HEK293 (cell line): ENCODE measurements at regions not wholly inside any gene's neighbourhood (a gene's known extent, or its start where the extent isn't known, plus 50 kb on each side); places are given as distances from the start of the nearest gene placed in this dataset.

Source experiments
- CTCF ChIA-PET: fragments of 350-600 bp; formaldehyde crosslinking; extraction: SDS; loops from one replicate; lab custom pipeline; 2021; ENCODE audit warnings: antibody characterized with exemption; lab: Yijun Ruan, JAX
- POLR2A ChIA-PET: fragments of 300-600 bp; formaldehyde crosslinking; extraction: SDS; loops from one replicate; lab custom pipeline; 2020; ENCODE audit warnings: antibody characterized with exemption, inconsistent platforms; lab: Yijun Ruan, JAX
- H3K27ac ChIP-seq: fragments of 200-500 bp; sonication (Bioruptor generic); 2 replicates; pipeline ENCODE4 v1.5.1; 2014; ENCODE audit warnings: low read depth, low read length, control low read depth, inconsistent platforms; ENCODE audit errors: extremely low read depth
- H3K36me3 ChIP-seq, 2 experiments: fragments of 200-500 bp in 1 of 2; sonication (Bioruptor generic) in 1 of 2; 1 replicate in 1 of 2; 2 replicates in 1 of 2; pipeline ENCODE4 v1.5.1; 2014 to 2017; ENCODE audit warnings: inconsistent platforms in 2 of 2, low read length in 2 of 2; ENCODE audit not compliant: control insufficient read depth in 2 of 2, insufficient read depth in 1 of 2
- H3K4me1 ChIP-seq: fragments of 200-500 bp; sonication (Bioruptor generic); 2 replicates; pipeline ENCODE4 v1.5.1; 2014; ENCODE audit warnings: mild to moderate bottlenecking, low read length, inconsistent platforms; ENCODE audit not compliant: control insufficient read depth, insufficient read depth
- H3K4me3 ChIP-seq: 2 replicates; pipeline ENCODE4 v1.5.1; 2011; ENCODE audit warnings: low read depth, mild to moderate bottlenecking, control low read depth, low read length, moderate library complexity
- H3K9me3 ChIP-seq: fragments of 200-500 bp; sonication (Bioruptor generic); 2 replicates; pipeline ENCODE4 v1.5.1; 2014; ENCODE audit warnings: low read depth, low read length, inconsistent platforms; ENCODE audit not compliant: control insufficient read depth, insufficient read depth
- BCL11B ChIP-seq: fragments of 450-650 bp; formaldehyde crosslinking; IDR thresholded peaks from 2 replicates; pipeline ENCODE4 v1.5.1; 2016; ENCODE audit warnings: low read depth, missing biosample characterization, missing genetic modification characterization
- EGR2 ChIP-seq: fragments of 450-650 bp; formaldehyde crosslinking; IDR thresholded peaks from 2 replicates; pipeline ENCODE4 v1.5.1; 2016; ENCODE audit warnings: low read depth, missing biosample characterization, missing genetic modification characterization
- GFI1B ChIP-seq: fragments of 450-650 bp; formaldehyde crosslinking; IDR thresholded peaks from 2 replicates; pipeline ENCODE4 v1.5.1; 2016; ENCODE audit warnings: missing biosample characterization, missing genetic modification characterization
- OVOL3 ChIP-seq: fragments of 450-650 bp; formaldehyde crosslinking; IDR thresholded peaks from 2 replicates; pipeline ENCODE4 v1.5.1; 2016; ENCODE audit warnings: missing biosample characterization, missing genetic modification characterization
- YY1 ChIP-seq: fragments of 450-650 bp; formaldehyde crosslinking; IDR thresholded peaks from 2 replicates; pipeline ENCODE4 v1.5.1; 2018; ENCODE audit warnings: missing biosample characterization, missing genetic modification characterization
- YY2 ChIP-seq: fragments of 450-650 bp; formaldehyde crosslinking; IDR thresholded peaks from 2 replicates; pipeline ENCODE4 v1.5.1; 2016; ENCODE audit warnings: missing biosample characterization, missing genetic modification characterization
- ZNF112 ChIP-seq: fragments of 450-650 bp; formaldehyde crosslinking; IDR thresholded peaks from 2 replicates; pipeline ENCODE4 v1.5.0; 2017; ENCODE audit warnings: missing biosample characterization, missing genetic modification characterization
- ZNF146 ChIP-seq: fragments of 450-650 bp; formaldehyde crosslinking; IDR thresholded peaks from 2 replicates; pipeline ENCODE4 v1.5.1; 2016; ENCODE audit warnings: missing biosample characterization, missing genetic modification characterization
- ZNF274 ChIP-seq, 2 experiments: fragments of 200-500 bp in 1 of 2; fragments of 450-650 bp in 1 of 2; sonication (Bioruptor generic) in 1 of 2; formaldehyde crosslinking in 1 of 2; IDR thresholded peaks; 2 replicates each; pipeline versions ENCODE4 v1.5.1 to v1.6.1; 2014 to 2016; ENCODE audit warnings: borderline replicate concordance in 1 of 2, inconsistent platforms in 1 of 2, low read length in 1 of 2, missing biosample characterization in 1 of 2, missing genetic modification characterization in 1 of 2
- ZNF302 ChIP-seq: fragments of 450-650 bp; formaldehyde crosslinking; IDR thresholded peaks from 2 replicates; pipeline ENCODE4 v1.5.1; 2016; ENCODE audit warnings: missing biosample characterization, missing genetic modification characterization, low read depth
- ZNF362 ChIP-seq: fragments of 450-650 bp; formaldehyde crosslinking; IDR thresholded peaks from 2 replicates; pipeline ENCODE4 v1.5.1; 2016; ENCODE audit warnings: missing biosample characterization, missing genetic modification characterization
- ZNF423 ChIP-seq: fragments of 450-650 bp; formaldehyde crosslinking; IDR thresholded peaks from 2 replicates; pipeline ENCODE4 v1.5.1; 2016; ENCODE audit warnings: missing biosample characterization, missing genetic modification characterization
- ZNF426 ChIP-seq: fragments of 450-650 bp; formaldehyde crosslinking; IDR thresholded peaks from 2 replicates; pipeline ENCODE4 v1.5.1; 2017; ENCODE audit warnings: missing biosample characterization, missing genetic modification characterization, mild to moderate bottlenecking, inconsistent platforms, moderate library complexity
- ZNF544 ChIP-seq: fragments of 450-650 bp; formaldehyde crosslinking; IDR thresholded peaks from 2 replicates; pipeline ENCODE4 v1.5.0; 2017; ENCODE audit warnings: missing biosample characterization, missing genetic modification characterization
- ZNF560 ChIP-seq: fragments of 450-650 bp; formaldehyde crosslinking; IDR thresholded peaks from 2 replicates; pipeline ENCODE4 v1.5.1; 2017; ENCODE audit warnings: missing biosample characterization, missing genetic modification characterization, borderline replicate concordance
- ZNF600 ChIP-seq: fragments of 450-650 bp; formaldehyde crosslinking; IDR thresholded peaks from 2 replicates; pipeline ENCODE4 v1.5.1; 2016; ENCODE audit warnings: missing biosample characterization, missing genetic modification characterization
- ZNF626 ChIP-seq: fragments of 450-650 bp; sonication (Bioruptor Pico); formaldehyde crosslinking; IDR thresholded peaks from 2 replicates; pipeline ENCODE4 v1.5.1; 2018; ENCODE audit warnings: missing biosample characterization, missing genetic modification characterization, inconsistent platforms
- ZNF629 ChIP-seq: fragments of 450-650 bp; formaldehyde crosslinking; IDR thresholded peaks from 2 replicates; pipeline ENCODE4 v1.5.1; 2017; ENCODE audit warnings: missing biosample characterization, missing genetic modification characterization
- ZNF654 ChIP-seq: fragments of 450-650 bp; formaldehyde crosslinking; IDR thresholded peaks from 2 replicates; pipeline ENCODE4 v1.5.1; 2016; ENCODE audit warnings: low read depth, missing biosample characterization, missing genetic modification characterization
- ZNF792 ChIP-seq: fragments of 450-650 bp; formaldehyde crosslinking; IDR thresholded peaks from 2 replicates; pipeline ENCODE4 v1.5.1; 2016; ENCODE audit warnings: missing biosample characterization, missing genetic modification characterization
- ZSCAN30 ChIP-seq: fragments of 450-650 bp; IDR thresholded peaks from 2 replicates; pipeline ENCODE4 v1.5.1; 2018; ENCODE audit warnings: missing biosample characterization, mild to moderate bottlenecking, missing genetic modification characterization, moderate library complexity
- TF ChIP-seq, protein P1 (sequence below): fragments of 450-650 bp; formaldehyde crosslinking; IDR thresholded peaks from 2 replicates; pipeline ENCODE4 v1.5.1; 2016; ENCODE audit warnings: missing biosample characterization, missing genetic modification characterization
- TF ChIP-seq, protein P2 (sequence below): IDR thresholded peaks from 2 replicates; pipeline ENCODE4 v1.6.1; 2011; ENCODE audit warnings: mild to moderate bottlenecking, low read depth, low read length, borderline replicate concordance
- TF ChIP-seq, protein P3 (sequence below): fragments of 450-650 bp; IDR thresholded peaks from 2 replicates; pipeline ENCODE4 v1.5.1; 2018; ENCODE audit warnings: missing biosample characterization, missing genetic modification characterization

- ChIA-PET CTCF (interaction anchor here (0.9 to 7.7 kb wide), 4 partner anchors 11 to 76 kb away, joined by 3 to 44 read pairs (median 6); no protein-coding TSS in a partner anchor), POLR2A (no interaction called here)
- TF ChIP-seq GFI1B (tag by site-specific recombination) = no peak
- TF ChIP-seq YY1 (tag by site-specific recombination) = no peak
- TF ChIP-seq ZNF560 (tag by site-specific recombination) = no peak
- TF ChIP-seq ZNF626 (tag by site-specific recombination) = no peak
- Histone ChIP-seq H3K4me1 (no peaks in the 10 kb centered on the region), H3K4me3 (no peak overlapping the region), H3K9me3 (no peaks in the 10 kb centered on the region), H3K27ac (no peak overlapping the region), H3K36me3 (no peaks in the 10 kb centered on the region; a peak in 1 of 3 replicates)
Measured at GRCh38 chr6:8207191-8207868, 105.0 kb upstream of the EEF1E1 start.

- ChIA-PET POLR2A (no interaction called here), CTCF (interaction anchor here (0.6 to 2.0 kb wide), 3 partner anchors 16 to 168 kb away, joined by 3 to 14 read pairs (median 5); no protein-coding TSS in a partner anchor)
- no peaks in the 10 kb centered on the region for H3K36me3 ChIP-seq
- H3K4me1 ChIP-seq = no peaks in the 10 kb centered on the region
- TF ChIP-seq ZSCAN30 (tag by site-specific recombination) (no peak), ZNF600 (tag by site-specific recombination) (peak; percentile 77), ZNF362 (tag by site-specific recombination) (peak; percentile 90), ZNF629 (peak; percentile 35; the same call in 1 of the 2 replicates)
- H3K9me3 ChIP-seq = no peaks in the 10 kb centered on the region
- H3K4me3 ChIP-seq = no peak overlapping the region
- no peak overlapping the region for H3K27ac ChIP-seq
Measured at GRCh38 chr6:8203337-8203736, 101.0 kb upstream of the EEF1E1 start.

GRCh38 chr6:8201679-8202078, 99.3 kb upstream of the EEF1E1 start:
- POLR2A ChIA-PET = no interaction called here
- CTCF ChIA-PET = interaction anchor here (1.4 to 2.0 kb wide), 2 partner anchors 18 to 70 kb away, joined by 12 to 14 read pairs; no protein-coding TSS in a partner anchor

More at GRCh38 chr6:8201679-8202078, 99.3 kb upstream of the EEF1E1 start:
- no peak overlapping the region for H3K27ac ChIP-seq
- H3K9me3 ChIP-seq = no peaks in the 10 kb centered on the region
- H3K36me3 ChIP-seq = no peaks in the 10 kb centered on the region
- H3K4me1 ChIP-seq = no peaks in the 10 kb centered on the region
- TF ChIP-seq OVOL3 (tag by site-specific recombination) (no peak), ZNF112 (tag by site-specific recombination) (no peak), ZNF423 (no peak), ZNF792 (tag by site-specific recombination) (no peak), EGR2 (tag by site-specific recombination) (no peak), ZNF274 (IDR thresholded peaks at IDR 0.05; ENCODE audit: low read length) (no peak), ZNF274 (tag by site-specific recombination; IDR thresholded peaks at IDR 0.05; ENCODE audit: borderline replicate concordance) (no peak), ZNF654 (tag by site-specific recombination) (no peak), ZNF426 (tag by site-specific recombination) (no peak), ZNF146 (no peak), ZNF544 (tag by site-specific recombination) (no peak), BCL11B (tag by site-specific recombination) (no peak), ZNF302 (tag by site-specific recombination) (no peak), YY2 (tag by site-specific recombination) (no peak), ZNF626 (tag by site-specific recombination) (no peak)
- TF ChIP-seq, protein P1, sequence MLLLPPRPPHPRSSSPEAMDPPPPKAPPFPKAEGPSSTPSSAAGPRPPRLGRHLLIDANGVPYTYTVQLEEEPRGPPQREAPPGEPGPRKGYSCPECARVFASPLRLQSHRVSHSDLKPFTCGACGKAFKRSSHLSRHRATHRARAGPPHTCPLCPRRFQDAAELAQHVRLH = no peak
- TF ChIP-seq, protein P2, sequence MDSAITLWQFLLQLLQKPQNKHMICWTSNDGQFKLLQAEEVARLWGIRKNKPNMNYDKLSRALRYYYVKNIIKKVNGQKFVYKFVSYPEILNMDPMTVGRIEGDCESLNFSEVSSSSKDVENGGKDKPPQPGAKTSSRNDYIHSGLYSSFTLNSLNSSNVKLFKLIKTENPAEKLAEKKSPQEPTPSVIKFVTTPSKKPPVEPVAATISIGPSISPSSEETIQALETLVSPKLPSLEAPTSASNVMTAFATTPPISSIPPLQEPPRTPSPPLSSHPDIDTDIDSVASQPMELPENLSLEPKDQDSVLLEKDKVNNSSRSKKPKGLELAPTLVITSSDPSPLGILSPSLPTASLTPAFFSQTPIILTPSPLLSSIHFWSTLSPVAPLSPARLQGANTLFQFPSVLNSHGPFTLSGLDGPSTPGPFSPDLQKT = no peak
- TF ChIP-seq, protein P3, sequence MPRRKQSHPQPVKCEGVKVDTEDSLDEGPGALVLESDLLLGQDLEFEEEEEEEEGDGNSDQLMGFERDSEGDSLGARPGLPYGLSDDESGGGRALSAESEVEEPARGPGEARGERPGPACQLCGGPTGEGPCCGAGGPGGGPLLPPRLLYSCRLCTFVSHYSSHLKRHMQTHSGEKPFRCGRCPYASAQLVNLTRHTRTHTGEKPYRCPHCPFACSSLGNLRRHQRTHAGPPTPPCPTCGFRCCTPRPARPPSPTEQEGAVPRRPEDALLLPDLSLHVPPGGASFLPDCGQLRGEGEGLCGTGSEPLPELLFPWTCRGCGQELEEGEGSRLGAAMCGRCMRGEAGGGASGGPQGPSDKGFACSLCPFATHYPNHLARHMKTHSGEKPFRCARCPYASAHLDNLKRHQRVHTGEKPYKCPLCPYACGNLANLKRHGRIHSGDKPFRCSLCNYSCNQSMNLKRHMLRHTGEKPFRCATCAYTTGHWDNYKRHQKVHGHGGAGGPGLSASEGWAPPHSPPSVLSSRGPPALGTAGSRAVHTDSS = no peak
- H3K4me3 ChIP-seq = no peak overlapping the region
